ENCODE measurements at regions not wholly inside any gene's neighbourhood (a gene's known extent, or its start where the extent isn't known, plus 50 kb on each side); places are given as distances from the start of the nearest gene placed in this dataset.

- Histone ChIP-seq H3K4me3 (ENCODE audit: control insufficient read depth in 1 of 2, extremely low read depth in 1 of 2, low read length in 1 of 2) (no peak overlapping the region), H3K4me1 (ENCODE audit: control insufficient read depth in 1 of 2, extremely low read depth in 1 of 2, insufficient read depth in 2 of 2, low read length in 2 of 2) (no peaks in the 10 kb centered on the region), H3K36me3 (ENCODE audit: control insufficient read depth in 2 of 2, extremely low read depth in 1 of 2, insufficient read depth in 1 of 2, low read length in 1 of 2) (no peaks in the 10 kb centered on the region), H3K9me3 (no peaks in the 10 kb centered on the region), H3K27ac (ENCODE audit: low read length) (no peak overlapping the region), H3K27me3 (replicated peaks in 1 of 2; ENCODE audit: control insufficient read depth in 2 of 2, extremely low read depth in 1 of 2, insufficient read depth in 2 of 2, low read length in 1 of 2) (peaks cover 0 to 7% of the 10 kb centered on the region in 2 experiments)
- Mint-ChIP-seq H3K27me3 (peaks cover 16 to 21% of the 10 kb centered on the region in 2 donors), H3K4me1 (no peaks in the 10 kb centered on the region), H3K27ac (no peak overlapping the region), H3K4me3 (no peak overlapping the region), H3K36me3 (no peaks in the 10 kb centered on the region), H3K9me3 (no peaks in the 10 kb centered on the region)
- 92% methylated on average over 2 of the region's 5 CpGs for WGBS (ENCODE audit: insufficient coverage)
- DNase-seq, result no peak
- no peak for ATAC-seq (replicated peaks in 1 of 4)
- ChIA-PET POLR2A (no interaction called here), CTCF (no interaction called here)
Observed at GRCh38 chr6:108746366-108746765, 101.9 kb upstream of the ARMC2 start.

- H3K36me3 Mint-ChIP-seq, result no peaks in the 10 kb centered on the region
- no peaks in the 10 kb centered on the region for H3K9me3 ChIP-seq
- WGBS (ENCODE audit: insufficient coverage), result 87% methylated on average over 7 of the region's 9 CpGs
- no peaks in the 10 kb centered on the region for H3K36me3 ChIP-seq (ENCODE audit: control insufficient read depth in 2 of 2, extremely low read depth in 1 of 2, insufficient read depth in 1 of 2, low read length in 1 of 2)
- no peaks in the 10 kb centered on the region for H3K9me3 Mint-ChIP-seq
- DNase-seq (no peak), ATAC-seq (replicated peaks in 1 of 4) (no peak)
- H3K27ac ChIP-seq (ENCODE audit: low read length), result no peak overlapping the region
- no peak overlapping the region for H3K27ac Mint-ChIP-seq
- peaks cover 15 to 21% of the 10 kb centered on the region in 2 donors for H3K27me3 Mint-ChIP-seq
- ChIA-PET CTCF (no interaction called here), POLR2A (no interaction called here)
- no peak overlapping the region for H3K4me3 Mint-ChIP-seq
- no peak overlapping the region for H3K4me3 ChIP-seq (ENCODE audit: control insufficient read depth in 1 of 2, extremely low read depth in 1 of 2, low read length in 1 of 2)
- no peaks in the 10 kb centered on the region for H3K4me1 Mint-ChIP-seq
- peaks cover 0 to 7% of the 10 kb centered on the region in 2 experiments for H3K27me3 ChIP-seq (replicated peaks in 1 of 2; ENCODE audit: control insufficient read depth in 2 of 2, extremely low read depth in 1 of 2, insufficient read depth in 2 of 2, low read length in 1 of 2)
- no peaks in the 10 kb centered on the region for H3K4me1 ChIP-seq (ENCODE audit: control insufficient read depth in 1 of 2, extremely low read depth in 1 of 2, insufficient read depth in 2 of 2, low read length in 2 of 2)
Observed at GRCh38 chr6:108746836-108747575, 101.2 kb upstream of the ARMC2 start.

GRCh38 chr6:108748055-108748454 lies 100.2 kb upstream of the ARMC2 start:
- DNase-seq (no peak), ATAC-seq (replicated peaks in 1 of 4) (no peak)
- Mint-ChIP-seq H3K27ac (no peak overlapping the region), H3K36me3 (no peaks in the 10 kb centered on the region), H3K4me3 (no peak overlapping the region), H3K27me3 (peaks cover 14 to 21% of the 10 kb centered on the region in 2 donors), H3K4me1 (no peaks in the 10 kb centered on the region), H3K9me3 (no peaks in the 10 kb centered on the region)
- ChIA-PET CTCF (no interaction called here), POLR2A (no interaction called here)
- no peaks in the 10 kb centered on the region for H3K36me3 ChIP-seq (ENCODE audit: control insufficient read depth in 2 of 2, extremely low read depth in 1 of 2, insufficient read depth in 1 of 2, low read length in 1 of 2)
- H3K27ac ChIP-seq (ENCODE audit: low read length), result no peak overlapping the region
- H3K27me3 ChIP-seq (replicated peaks in 1 of 2; ENCODE audit: control insufficient read depth in 2 of 2, extremely low read depth in 1 of 2, insufficient read depth in 2 of 2, low read length in 1 of 2), result peaks cover 0 to 7% of the 10 kb centered on the region in 2 experiments
- H3K4me1 ChIP-seq (ENCODE audit: control insufficient read depth in 1 of 2, extremely low read depth in 1 of 2, insufficient read depth in 2 of 2, low read length in 2 of 2), result no peaks in the 10 kb centered on the region
- WGBS (ENCODE audit: insufficient coverage), result no CpG with 5 or more reads among the region's 1 CpG
- no peaks in the 10 kb centered on the region for H3K9me3 ChIP-seq
- H3K4me3 ChIP-seq (ENCODE audit: control insufficient read depth in 1 of 2, extremely low read depth in 1 of 2, low read length in 1 of 2), result no peak overlapping the region

DNA sequence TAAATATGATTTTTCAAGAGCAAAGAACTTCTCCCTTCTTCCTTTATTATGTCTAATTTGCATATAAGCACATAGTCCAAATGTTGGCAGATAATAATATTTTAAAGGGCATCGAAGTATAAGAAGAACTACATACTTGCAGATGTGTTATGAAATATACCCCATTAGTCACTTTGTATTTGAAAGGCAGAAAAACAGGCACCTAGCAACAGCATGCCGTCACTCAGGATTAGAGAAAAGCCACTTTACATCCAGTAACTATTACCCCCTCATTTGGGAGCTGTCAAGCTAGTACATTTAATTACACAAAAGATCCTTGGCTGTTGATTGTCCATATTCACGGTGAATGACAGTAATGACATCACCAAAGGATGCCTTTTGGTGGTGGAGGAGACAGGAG lies 99.3 kb upstream of the ARMC2 start:
- CTCF ChIA-PET, result interaction anchor here in 1 of 2 donors (0.6 kb wide), 1 partner anchor 138 kb away, joined by 3 read pairs; no protein-coding TSS in a partner anchor
- no peak overlapping the region for H3K4me3 Mint-ChIP-seq
- no CpG with 5 or more reads among the region's 3 CpGs for WGBS (ENCODE audit: insufficient coverage)

DNA sequence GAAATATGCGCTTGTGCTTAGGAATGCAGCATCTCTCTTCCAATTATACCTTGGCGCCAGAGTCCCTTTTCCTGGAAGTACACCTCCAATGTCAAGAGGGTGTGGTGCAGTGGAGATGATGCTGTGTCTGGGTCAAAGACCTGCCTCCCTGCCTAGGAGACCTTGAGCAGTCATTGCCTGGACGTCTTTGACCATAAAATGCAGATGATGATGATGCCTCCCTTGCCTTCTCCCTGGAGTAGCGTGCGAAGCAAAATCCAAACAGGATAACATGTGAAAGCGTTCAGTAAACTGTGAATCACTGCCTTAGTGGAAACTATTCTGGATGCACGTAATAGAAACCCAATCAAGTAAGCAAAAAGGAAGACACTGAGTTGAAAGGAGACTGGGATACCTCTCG lies 97.4 kb upstream of the ARMC2 start:
- no peak for ATAC-seq (replicated peaks in 1 of 4)

More for the DNA sequence above, 99.3 kb upstream of the ARMC2 start:
- Mint-ChIP-seq H3K27me3 (peaks cover 6 to 21% of the 10 kb centered on the region in 2 donors), H3K36me3 (no peaks in the 10 kb centered on the region), H3K4me1 (no peaks in the 10 kb centered on the region), H3K27ac (no peak overlapping the region), H3K9me3 (no peaks in the 10 kb centered on the region)
- POLR2A ChIA-PET, result no interaction called here
- H3K27me3 ChIP-seq (replicated peaks in 1 of 2; ENCODE audit: control insufficient read depth in 2 of 2, extremely low read depth in 1 of 2, insufficient read depth in 2 of 2, low read length in 1 of 2), result peaks cover 0 to 8% of the 10 kb centered on the region in 2 experiments
- no peaks in the 10 kb centered on the region for H3K4me1 ChIP-seq (ENCODE audit: control insufficient read depth in 1 of 2, extremely low read depth in 1 of 2, insufficient read depth in 2 of 2, low read length in 2 of 2)
- DNase-seq, result no peak
- no peaks in the 10 kb centered on the region for H3K36me3 ChIP-seq (ENCODE audit: control insufficient read depth in 2 of 2, extremely low read depth in 1 of 2, insufficient read depth in 1 of 2, low read length in 1 of 2)
- ATAC-seq (replicated peaks in 1 of 4), result no peak
- H3K9me3 ChIP-seq, result no peaks in the 10 kb centered on the region
- no peak overlapping the region for H3K27ac ChIP-seq (ENCODE audit: low read length)
- H3K4me3 ChIP-seq (ENCODE audit: control insufficient read depth in 1 of 2, extremely low read depth in 1 of 2, low read length in 1 of 2), result no peak overlapping the region

GRCh38 chr6:108751282-108751681 lies 96.9 kb upstream of the ARMC2 start:
- no peak for DNase-seq
- Histone ChIP-seq H3K27me3 (replicated peaks in 1 of 2; ENCODE audit: control insufficient read depth in 2 of 2, extremely low read depth in 1 of 2, insufficient read depth in 2 of 2, low read length in 1 of 2) (peaks cover 0 to 8% of the 10 kb centered on the region in 2 experiments), H3K36me3 (ENCODE audit: control insufficient read depth in 2 of 2, extremely low read depth in 1 of 2, insufficient read depth in 1 of 2, low read length in 1 of 2) (no peaks in the 10 kb centered on the region), H3K9me3 (no peaks in the 10 kb centered on the region), H3K27ac (ENCODE audit: low read length) (no peak overlapping the region), H3K4me1 (ENCODE audit: control insufficient read depth in 1 of 2, extremely low read depth in 1 of 2, insufficient read depth in 2 of 2, low read length in 2 of 2) (no peaks in the 10 kb centered on the region), H3K4me3 (ENCODE audit: control insufficient read depth in 1 of 2, extremely low read depth in 1 of 2, low read length in 1 of 2) (no peak overlapping the region)
- 80% methylated on average over 3 of the region's 5 CpGs for WGBS (ENCODE audit: insufficient coverage)
- Mint-ChIP-seq H3K27me3 (peaks cover 1 to 10% of the 10 kb centered on the region in 2 donors), H3K36me3 (no peaks in the 10 kb centered on the region), H3K4me3 (no peak overlapping the region), H3K9me3 (no peaks in the 10 kb centered on the region), H3K27ac (no peak overlapping the region), H3K4me1 (no peaks in the 10 kb centered on the region)
- no peak for ATAC-seq (replicated peaks in 1 of 4)
- ChIA-PET POLR2A (no interaction called here), CTCF (no interaction called here)

More for the DNA sequence above, 97.4 kb upstream of the ARMC2 start:
- no peaks in the 10 kb centered on the region for H3K36me3 Mint-ChIP-seq
- peaks cover 0 to 8% of the 10 kb centered on the region in 2 experiments for H3K27me3 ChIP-seq (replicated peaks in 1 of 2; ENCODE audit: control insufficient read depth in 2 of 2, extremely low read depth in 1 of 2, insufficient read depth in 2 of 2, low read length in 1 of 2)
- ChIA-PET POLR2A (interaction anchor here in 1 of 2 donors (0.6 kb wide), 1 partner anchor 288 kb away, joined by 5 read pairs; no protein-coding TSS in a partner anchor), CTCF (no interaction called here)
- no peaks in the 10 kb centered on the region for H3K9me3 Mint-ChIP-seq
- H3K36me3 ChIP-seq (ENCODE audit: control insufficient read depth in 2 of 2, extremely low read depth in 1 of 2, insufficient read depth in 1 of 2, low read length in 1 of 2), result no peaks in the 10 kb centered on the region
- H3K4me1 ChIP-seq (ENCODE audit: control insufficient read depth in 1 of 2, extremely low read depth in 1 of 2, insufficient read depth in 2 of 2, low read length in 2 of 2), result no peaks in the 10 kb centered on the region
- peaks cover 1 to 10% of the 10 kb centered on the region in 2 donors for H3K27me3 Mint-ChIP-seq
- H3K9me3 ChIP-seq, result no peaks in the 10 kb centered on the region
- no peak overlapping the region for H3K4me3 ChIP-seq (ENCODE audit: control insufficient read depth in 1 of 2, extremely low read depth in 1 of 2, low read length in 1 of 2)
- WGBS (ENCODE audit: insufficient coverage), result 70% methylated on average over 4 of the region's 8 CpGs
- H3K4me1 Mint-ChIP-seq, result no peaks in the 10 kb centered on the region
- no peak overlapping the region for H3K27ac ChIP-seq (ENCODE audit: low read length)
- no peak overlapping the region for H3K4me3 Mint-ChIP-seq
- no peak overlapping the region for H3K27ac Mint-ChIP-seq
- no peak for DNase-seq

Measured in T-cell (primary cell).